Astrocyte (in vitro differentiated cells and primary cell): ENCODE measurements at regions not wholly inside any gene's neighbourhood (a gene's known extent, or its start where the extent isn't known, plus 50 kb on each side); places are given as distances from the start of the nearest gene placed in this dataset.

Experiments
- EZH2 ChIP-seq: IDR thresholded peaks from 2 replicates; pipeline ENCODE4 v1.6.1; 2012; ENCODE audit warnings: mild to moderate bottlenecking, low read length, inconsistent platforms; ENCODE audit not compliant: insufficient read depth
- TF ChIP-seq, protein P1 (sequence below): IDR thresholded peaks from 2 replicates; pipeline ENCODE4 v1.5.1; 2011; ENCODE audit warnings: low read depth, mild to moderate bottlenecking, inconsistent platforms, low read length, moderate library complexity; ENCODE audit not compliant: insufficient read depth

DNA sequence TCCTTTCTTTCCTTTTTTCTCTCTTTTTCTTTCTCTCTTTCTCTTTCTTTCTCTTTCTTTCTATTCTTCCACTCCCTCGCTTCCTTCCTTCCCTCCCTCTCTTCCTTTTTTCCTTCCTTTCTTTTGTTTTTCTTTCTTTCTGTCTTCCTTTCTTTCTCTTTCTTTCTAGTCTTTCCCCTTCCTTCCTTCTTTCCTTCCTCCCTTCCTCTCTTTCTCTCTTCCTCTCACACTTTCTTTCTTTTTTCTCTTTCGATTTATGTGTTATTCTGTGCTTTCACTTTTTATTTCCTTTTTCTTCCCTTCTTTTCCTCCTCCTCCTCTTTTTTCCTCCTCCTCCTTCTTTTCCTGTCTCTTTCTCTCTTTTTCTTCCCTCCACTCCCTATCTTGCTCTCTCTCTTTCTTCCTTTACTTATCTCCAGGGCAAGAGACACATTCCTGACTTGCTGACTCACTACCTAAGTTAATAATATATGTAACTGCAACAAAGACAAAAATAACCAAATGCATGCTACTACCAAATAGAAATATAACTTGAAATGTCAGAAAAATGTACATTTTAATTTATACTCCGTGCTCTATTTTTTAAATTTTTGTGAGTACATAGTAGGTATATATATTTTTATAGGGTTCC is 445.5 kb downstream of the GABRG2 start:
- no peak for TF ChIP-seq EZH2
- TF ChIP-seq, protein P1, sequence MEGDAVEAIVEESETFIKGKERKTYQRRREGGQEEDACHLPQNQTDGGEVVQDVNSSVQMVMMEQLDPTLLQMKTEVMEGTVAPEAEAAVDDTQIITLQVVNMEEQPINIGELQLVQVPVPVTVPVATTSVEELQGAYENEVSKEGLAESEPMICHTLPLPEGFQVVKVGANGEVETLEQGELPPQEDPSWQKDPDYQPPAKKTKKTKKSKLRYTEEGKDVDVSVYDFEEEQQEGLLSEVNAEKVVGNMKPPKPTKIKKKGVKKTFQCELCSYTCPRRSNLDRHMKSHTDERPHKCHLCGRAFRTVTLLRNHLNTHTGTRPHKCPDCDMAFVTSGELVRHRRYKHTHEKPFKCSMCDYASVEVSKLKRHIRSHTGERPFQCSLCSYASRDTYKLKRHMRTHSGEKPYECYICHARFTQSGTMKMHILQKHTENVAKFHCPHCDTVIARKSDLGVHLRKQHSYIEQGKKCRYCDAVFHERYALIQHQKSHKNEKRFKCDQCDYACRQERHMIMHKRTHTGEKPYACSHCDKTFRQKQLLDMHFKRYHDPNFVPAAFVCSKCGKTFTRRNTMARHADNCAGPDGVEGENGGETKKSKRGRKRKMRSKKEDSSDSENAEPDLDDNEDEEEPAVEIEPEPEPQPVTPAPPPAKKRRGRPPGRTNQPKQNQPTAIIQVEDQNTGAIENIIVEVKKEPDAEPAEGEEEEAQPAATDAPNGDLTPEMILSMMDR: no peak
